VCaP (cell line): ENCODE measurements at regions not wholly inside any gene's neighbourhood (a gene's known extent, or its start where the extent isn't known, plus 50 kb on each side); places are given as distances from the start of the nearest gene placed in this dataset.

Experiments used
- H3K27ac ChIP-seq: fragments of 450-650 bp; 2 replicates; pipeline ENCODE4 v1.5.1; 2017
- TF ChIP-seq, protein P1 (sequence below): fragments of 450-650 bp; conservative IDR thresholded peaks from 2 replicates; pipeline ENCODE4 v1.5.1; 2017; ENCODE audit warnings: mild to moderate bottlenecking, moderate library complexity

DNA sequence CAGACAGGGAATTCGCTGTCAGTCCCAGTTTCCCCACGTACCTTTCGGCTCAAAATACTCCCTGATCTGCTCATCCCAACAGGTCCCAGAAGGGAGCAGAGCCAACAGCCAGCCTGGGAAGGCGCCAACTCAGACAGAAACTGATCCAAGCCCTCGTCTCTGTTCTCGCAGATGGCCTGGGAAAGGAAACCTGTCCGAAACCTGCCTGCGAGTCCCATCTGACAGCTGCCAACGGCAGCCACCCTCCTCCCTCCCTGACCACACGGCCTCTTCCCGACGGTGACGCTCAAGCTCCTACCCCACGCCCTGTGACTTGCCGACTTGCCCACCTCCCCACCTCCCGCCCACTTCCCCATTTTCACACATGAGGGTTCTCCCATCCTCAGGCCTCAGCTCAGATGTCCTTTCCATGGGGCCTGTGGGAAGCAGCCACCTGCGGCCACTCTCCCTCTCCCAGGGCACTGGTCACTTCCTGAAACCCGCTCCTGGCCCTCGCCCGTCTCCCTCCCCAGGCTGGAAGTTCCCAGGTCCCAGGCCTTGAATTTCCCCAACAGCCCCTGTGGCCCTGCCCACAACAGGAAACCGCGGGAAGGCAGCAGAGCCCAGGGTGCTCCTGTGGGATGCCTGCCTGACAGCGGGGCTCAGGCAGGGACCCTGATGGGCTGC is 60.9 kb upstream of the FBRSL1 start:
- TF ChIP-seq, protein P1, sequence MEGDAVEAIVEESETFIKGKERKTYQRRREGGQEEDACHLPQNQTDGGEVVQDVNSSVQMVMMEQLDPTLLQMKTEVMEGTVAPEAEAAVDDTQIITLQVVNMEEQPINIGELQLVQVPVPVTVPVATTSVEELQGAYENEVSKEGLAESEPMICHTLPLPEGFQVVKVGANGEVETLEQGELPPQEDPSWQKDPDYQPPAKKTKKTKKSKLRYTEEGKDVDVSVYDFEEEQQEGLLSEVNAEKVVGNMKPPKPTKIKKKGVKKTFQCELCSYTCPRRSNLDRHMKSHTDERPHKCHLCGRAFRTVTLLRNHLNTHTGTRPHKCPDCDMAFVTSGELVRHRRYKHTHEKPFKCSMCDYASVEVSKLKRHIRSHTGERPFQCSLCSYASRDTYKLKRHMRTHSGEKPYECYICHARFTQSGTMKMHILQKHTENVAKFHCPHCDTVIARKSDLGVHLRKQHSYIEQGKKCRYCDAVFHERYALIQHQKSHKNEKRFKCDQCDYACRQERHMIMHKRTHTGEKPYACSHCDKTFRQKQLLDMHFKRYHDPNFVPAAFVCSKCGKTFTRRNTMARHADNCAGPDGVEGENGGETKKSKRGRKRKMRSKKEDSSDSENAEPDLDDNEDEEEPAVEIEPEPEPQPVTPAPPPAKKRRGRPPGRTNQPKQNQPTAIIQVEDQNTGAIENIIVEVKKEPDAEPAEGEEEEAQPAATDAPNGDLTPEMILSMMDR, result no peak
- H3K27ac ChIP-seq, result peak overlapping the region; percentile 95

DNA sequence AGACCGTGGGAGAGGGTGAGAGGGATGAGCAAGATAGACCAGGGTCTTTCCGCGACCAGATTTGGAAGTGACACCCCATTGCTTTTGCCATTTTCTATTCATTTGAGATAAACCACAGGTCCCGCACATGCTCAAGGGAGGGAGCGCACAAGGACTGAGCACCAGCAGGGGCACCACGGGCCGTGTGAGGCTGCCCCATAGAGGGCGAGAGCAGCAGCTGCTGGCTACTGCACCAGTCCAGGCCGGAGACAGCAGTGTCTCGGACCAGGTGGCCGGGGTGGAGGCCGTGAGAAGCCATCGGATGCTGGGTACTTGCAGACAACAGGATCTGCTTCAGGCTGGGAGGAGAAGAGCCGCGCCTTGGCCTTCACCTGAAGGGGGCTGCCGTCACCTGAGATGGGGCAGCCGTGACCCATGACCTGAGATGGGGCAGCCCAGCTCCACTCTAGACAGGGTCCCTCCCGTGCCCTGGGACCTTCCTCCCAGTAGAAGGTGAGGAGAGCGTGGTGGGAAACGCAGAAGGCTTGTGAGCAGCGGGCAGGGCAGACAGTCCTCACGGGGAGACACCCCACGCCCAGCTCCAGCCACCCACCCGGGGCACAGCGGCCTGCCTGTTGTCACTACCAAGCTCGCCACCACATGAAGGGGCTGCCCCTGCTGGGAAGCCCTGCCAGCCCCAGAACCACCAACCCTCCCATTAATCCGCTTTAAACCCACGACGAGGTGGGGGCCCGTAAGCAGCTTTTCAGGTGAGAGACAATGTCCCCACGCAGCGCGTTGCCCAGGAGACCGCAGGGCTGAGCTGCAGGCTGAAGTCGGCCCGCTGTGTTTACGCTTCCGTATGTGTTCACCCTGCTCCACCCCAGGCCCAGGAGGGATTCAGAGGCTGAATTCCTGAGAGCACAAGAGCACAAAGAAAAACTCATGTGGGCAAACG is 61.7 kb upstream of the FBRSL1 start:
- H3K27ac ChIP-seq, result peak overlapping the region; percentile 95
- TF ChIP-seq, protein P1, result no peak

DNA sequence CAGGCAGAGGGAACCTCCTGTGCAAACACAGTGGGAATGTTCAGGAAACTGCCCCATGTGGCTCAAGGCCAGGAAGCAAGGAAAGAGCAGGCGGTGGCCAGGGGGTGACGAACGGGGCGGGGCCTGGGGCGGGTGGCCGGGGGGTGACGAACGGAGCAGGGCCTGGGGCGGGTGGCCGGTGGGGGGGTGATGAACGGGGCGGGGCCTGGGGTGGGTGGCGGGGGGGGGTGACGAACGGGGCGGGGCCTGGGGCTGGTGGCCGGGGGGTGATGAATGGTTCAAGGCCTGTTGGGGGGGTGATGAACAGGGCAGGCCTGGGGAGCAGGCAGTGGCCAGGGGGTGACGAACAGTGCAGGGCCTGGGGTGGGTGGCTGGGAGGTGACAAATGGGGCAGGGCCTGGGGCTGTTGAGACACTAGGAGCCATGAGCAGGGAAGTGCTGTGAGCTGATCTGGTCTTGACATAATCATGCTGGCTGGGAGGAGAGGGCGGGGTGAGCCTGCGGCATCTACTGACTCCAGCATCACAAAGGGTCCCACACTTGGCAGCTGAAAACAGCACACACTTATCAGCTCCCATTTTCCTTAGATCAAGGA is 62.7 kb upstream of the FBRSL1 start:
- TF ChIP-seq, protein P1, result no peak
- H3K27ac ChIP-seq, result peak overlapping the region; percentile 95

DNA sequence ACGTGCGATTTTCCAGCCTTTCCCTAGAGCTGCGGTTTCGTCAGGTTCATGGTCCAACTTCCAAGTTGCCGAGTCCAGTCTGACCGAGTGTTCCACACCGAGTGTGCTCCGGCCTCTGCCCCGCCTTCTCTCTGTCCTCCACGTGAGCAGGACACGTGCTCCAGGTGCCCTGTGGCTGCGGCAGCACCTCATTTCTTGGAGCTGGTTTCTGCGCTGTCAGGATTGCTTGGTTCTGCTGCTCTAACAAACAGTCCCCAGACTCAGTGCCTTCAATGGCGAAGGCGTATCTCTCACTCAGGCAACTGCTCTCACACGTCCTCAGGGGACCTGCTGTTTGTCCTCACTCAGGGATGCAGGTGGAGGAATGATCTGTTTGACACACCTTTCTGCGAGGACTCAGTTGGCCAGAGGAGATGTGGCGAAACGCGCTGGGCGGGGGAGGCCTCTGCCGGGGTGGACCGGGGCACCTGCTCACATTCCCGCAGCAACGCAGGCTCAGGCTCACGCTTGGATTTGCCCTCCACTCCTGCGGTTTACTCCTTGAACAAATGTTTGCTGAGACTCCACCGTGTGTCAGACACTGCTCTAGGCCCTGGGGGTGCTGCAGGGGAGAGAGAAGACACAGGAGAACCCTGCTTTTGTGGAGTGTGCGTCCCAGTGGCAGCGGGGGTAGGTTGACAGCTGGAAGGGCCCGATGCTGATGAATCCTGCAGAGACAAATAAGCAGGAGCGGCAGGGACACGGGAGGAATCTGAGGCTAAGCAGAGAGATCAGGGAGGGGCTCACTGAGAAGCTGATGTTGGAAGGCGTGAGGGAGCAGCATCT is 63.4 kb upstream of the FBRSL1 start:
- H3K27ac ChIP-seq, result peak overlapping the region; percentile 62

DNA sequence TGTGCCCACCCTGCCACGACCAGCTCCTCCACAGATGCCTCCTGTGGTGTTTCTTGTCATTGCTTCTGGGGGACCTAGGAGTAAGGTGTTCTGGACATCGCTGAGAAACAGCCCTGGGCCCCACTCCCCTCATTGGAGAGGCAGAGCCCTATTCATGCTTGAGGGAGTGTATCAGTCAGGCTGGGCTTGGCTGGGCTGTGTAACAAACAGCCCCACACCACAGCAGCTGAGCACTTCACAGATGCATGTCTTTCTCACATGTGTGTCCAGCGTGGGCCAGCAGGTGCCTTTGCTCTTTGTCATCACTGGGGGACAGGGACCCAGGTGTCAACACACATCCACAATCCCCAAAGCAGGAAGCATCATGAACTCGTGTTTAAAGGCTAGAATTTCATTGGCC is 65.1 kb upstream of the FBRSL1 start:
- TF ChIP-seq, protein P1, result no peak
- H3K27ac ChIP-seq, result no peak overlapping the region

More for the DNA sequence above, 63.4 kb upstream of the FBRSL1 start:
- TF ChIP-seq, protein P1, result no peak

DNA sequence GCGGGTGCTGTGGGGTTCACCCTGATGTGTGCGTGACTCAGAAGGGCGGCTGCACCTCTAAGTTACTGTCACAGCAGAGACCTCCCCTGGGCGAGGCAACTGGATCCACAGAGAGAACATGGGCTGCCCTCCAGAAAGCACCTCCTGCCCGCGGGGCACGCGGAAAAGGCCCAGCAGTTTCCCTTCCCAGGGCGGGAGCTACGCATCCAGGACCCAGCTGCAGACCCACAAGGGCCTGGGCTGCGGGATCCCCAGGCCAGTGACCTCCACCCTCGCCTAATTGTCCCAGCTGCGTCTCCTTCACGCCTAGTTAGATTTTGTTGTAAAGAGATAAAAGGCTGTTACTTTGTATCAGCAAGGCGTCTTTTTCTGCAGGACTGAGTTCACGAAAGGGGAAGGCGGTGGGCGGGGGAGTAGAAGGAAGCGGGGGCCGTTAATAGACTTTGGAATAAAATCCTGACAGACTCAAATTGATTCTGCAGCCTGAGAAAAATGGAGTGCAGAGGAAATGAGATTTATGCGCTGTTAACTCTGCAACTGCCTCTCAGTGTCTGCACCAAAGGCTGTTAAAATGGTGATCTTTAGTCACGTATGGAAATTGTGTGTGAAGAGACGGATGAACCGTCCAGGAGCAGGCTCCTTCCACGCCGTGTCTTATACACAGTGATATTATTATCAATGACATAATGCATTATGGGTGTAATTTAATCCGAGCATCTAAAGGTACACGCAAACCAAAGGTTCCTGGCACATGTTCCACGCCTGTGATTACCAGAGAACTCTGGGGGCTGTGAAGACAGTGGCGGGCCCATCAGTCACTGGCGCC is 65.9 kb upstream of the FBRSL1 start:
- H3K27ac ChIP-seq, result no peak overlapping the region
- TF ChIP-seq, protein P1, result no peak
